GM19043 (cell line): ENCODE measurements at regions not wholly inside any gene's neighbourhood (a gene's known extent, or its start where the extent isn't known, plus 50 kb on each side); places are given as distances from the start of the nearest gene placed in this dataset.
"Not testable (repeated sequence)": the region's sequence is repeated elsewhere in the genome, so short reads cannot be mapped to it uniquely, and the experiment has no call there.

ENCODE experiments used
- ATAC-seq: cut with Tn5 transposase; IDR thresholded peaks from one replicate; pipeline ENCODE4 v1.9.1; 2021; ENCODE audit warnings: low read depth; ENCODE audit not compliant: unreplicated experiment

- no peak for ATAC-seq
These were observed 271.6 kb upstream of the CRY1 start for GRCh38 chr12:107364875-107365518.

- no peak for ATAC-seq
These were observed 272.4 kb upstream of the CRY1 start for GRCh38 chr12:107365703-107366102.

- no peak for ATAC-seq
These were observed 273.0 kb upstream of the CRY1 start for GRCh38 chr12:107366322-107366721.

- ATAC-seq = no peak
These were observed 275.2 kb upstream of the CRY1 start for GRCh38 chr12:107368586-107368985.

- no peak for ATAC-seq
These were observed 275.7 kb upstream of the CRY1 start for GRCh38 chr12:107369006-107369405.

- no peak for ATAC-seq
These were observed 276.3 kb upstream of the CRY1 start for GRCh38 chr12:107369679-107370078.

GRCh38 chr12:107372229-107372658, 278.9 kb upstream of the CRY1 start:
- no peak for ATAC-seq

GRCh38 chr12:107373238-107373809, 280.0 kb upstream of the CRY1 start:
- ATAC-seq = no peak

GRCh38 chr12:107374161-107374840, 281.0 kb upstream of the CRY1 start:
- no peak for ATAC-seq

- no peak for ATAC-seq
These were observed 281.9 kb upstream of the CRY1 start for GRCh38 chr12:107375231-107375630.

- ATAC-seq = no peak
These were observed 284.4 kb upstream of the CRY1 start for GRCh38 chr12:107377596-107378385.

- ATAC-seq = no peak
These were observed 285.3 kb upstream of the CRY1 start for GRCh38 chr12:107378609-107379008.

GRCh38 chr12:107379142-107379851, 285.9 kb upstream of the CRY1 start:
- not testable (repeated sequence) for ATAC-seq

- no peak for ATAC-seq
These were observed 286.7 kb upstream of the CRY1 start for GRCh38 chr12:107379852-107380567.

GRCh38 chr12:107384645-107385044, 291.3 kb upstream of the CRY1 start:
- no peak for ATAC-seq

- ATAC-seq = no peak
These were observed 292.2 kb upstream of the CRY1 start for GRCh38 chr12:107385509-107385908.

GRCh38 chr12:107386569-107386968, 293.2 kb upstream of the CRY1 start:
- no peak for ATAC-seq

- no peak for ATAC-seq
These were observed 294.9 kb upstream of the CRY1 start for GRCh38 chr12:107388263-107388662.

GRCh38 chr12:107390414-107390813, 295.2 kb upstream of the PWP1 start:
- ATAC-seq = no peak
